SK-N-SH (cell line): ENCODE measurements at regions not wholly inside any gene's neighbourhood (a gene's known extent, or its start where the extent isn't known, plus 50 kb on each side); places are given as distances from the start of the nearest gene placed in this dataset.

Experiments
- JUND ChIP-seq: IDR thresholded peaks from 2 replicates; pipeline ENCODE4 v1.4.0; 2012
- NRF1 ChIP-seq: IDR thresholded peaks from 2 replicates; pipeline ENCODE4 v1.6.1; 2012; ENCODE audit warnings: low read depth, mild to moderate bottlenecking, low read length
- POLR2AphosphoS5 ChIP-seq: IDR thresholded peaks from 2 replicates; pipeline ENCODE4 v1.6.1; 2012; ENCODE audit warnings: low read depth, low read length
- SMC3 ChIP-seq: IDR thresholded peaks from 2 replicates; pipeline ENCODE4 v1.6.1; 2012; ENCODE audit warnings: low read depth, low read length, improper control_type of control experiment
- TAF1 ChIP-seq: IDR thresholded peaks from 2 replicates; pipeline ENCODE4 v1.6.1; 2012; ENCODE audit warnings: low read depth, mild to moderate bottlenecking, low read length, moderate library complexity, borderline replicate concordance
- YY1 ChIP-seq: IDR thresholded peaks from 2 replicates; pipeline ENCODE4 v1.4.0; 2012; ENCODE audit warnings: low read depth, mild to moderate bottlenecking
- TF ChIP-seq, protein P1 (sequence below): fragments of 200-600 bp; sonication (generic); IDR thresholded peaks from 2 replicates; pipeline ENCODE4 v1.6.1; 2017; ENCODE audit warnings: antibody characterized with exemption, mild to moderate bottlenecking, moderate library complexity
- TF ChIP-seq, protein P2 (sequence below): IDR thresholded peaks from 2 replicates; pipeline ENCODE4 v1.4.0; 2012; ENCODE audit warnings: low read depth, borderline replicate concordance

DNA sequence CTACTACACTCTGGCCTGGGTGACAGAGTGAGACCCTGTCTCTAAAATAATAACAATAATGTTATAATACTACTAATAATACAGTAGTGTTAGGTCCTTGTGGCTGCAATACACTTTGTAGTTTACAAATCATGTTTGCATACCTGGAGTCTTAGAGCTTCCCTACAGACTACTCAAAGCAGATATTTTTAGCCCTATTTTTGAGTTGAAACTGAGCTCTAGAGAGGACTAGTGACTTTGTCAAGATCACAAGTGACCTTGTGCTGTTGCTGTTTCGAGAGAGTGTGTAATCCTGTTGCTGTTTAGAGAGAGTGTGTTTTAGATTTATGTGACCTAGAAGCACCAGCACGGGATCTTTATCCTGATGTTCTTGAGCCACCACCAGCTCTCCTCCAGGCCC lies 105.3 kb upstream of the RNU6-1 start:
- TF ChIP-seq, protein P1, sequence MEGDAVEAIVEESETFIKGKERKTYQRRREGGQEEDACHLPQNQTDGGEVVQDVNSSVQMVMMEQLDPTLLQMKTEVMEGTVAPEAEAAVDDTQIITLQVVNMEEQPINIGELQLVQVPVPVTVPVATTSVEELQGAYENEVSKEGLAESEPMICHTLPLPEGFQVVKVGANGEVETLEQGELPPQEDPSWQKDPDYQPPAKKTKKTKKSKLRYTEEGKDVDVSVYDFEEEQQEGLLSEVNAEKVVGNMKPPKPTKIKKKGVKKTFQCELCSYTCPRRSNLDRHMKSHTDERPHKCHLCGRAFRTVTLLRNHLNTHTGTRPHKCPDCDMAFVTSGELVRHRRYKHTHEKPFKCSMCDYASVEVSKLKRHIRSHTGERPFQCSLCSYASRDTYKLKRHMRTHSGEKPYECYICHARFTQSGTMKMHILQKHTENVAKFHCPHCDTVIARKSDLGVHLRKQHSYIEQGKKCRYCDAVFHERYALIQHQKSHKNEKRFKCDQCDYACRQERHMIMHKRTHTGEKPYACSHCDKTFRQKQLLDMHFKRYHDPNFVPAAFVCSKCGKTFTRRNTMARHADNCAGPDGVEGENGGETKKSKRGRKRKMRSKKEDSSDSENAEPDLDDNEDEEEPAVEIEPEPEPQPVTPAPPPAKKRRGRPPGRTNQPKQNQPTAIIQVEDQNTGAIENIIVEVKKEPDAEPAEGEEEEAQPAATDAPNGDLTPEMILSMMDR: no peak
- TF ChIP-seq NRF1: no peak
- no peak for TF ChIP-seq POLR2AphosphoS5
- TF ChIP-seq, protein P2, sequence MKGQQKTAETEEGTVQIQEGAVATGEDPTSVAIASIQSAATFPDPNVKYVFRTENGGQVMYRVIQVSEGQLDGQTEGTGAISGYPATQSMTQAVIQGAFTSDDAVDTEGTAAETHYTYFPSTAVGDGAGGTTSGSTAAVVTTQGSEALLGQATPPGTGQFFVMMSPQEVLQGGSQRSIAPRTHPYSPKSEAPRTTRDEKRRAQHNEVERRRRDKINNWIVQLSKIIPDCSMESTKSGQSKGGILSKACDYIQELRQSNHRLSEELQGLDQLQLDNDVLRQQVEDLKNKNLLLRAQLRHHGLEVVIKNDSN: no peak
- TF ChIP-seq TAF1: no peak
- no peak for TF ChIP-seq YY1
- TF ChIP-seq SMC3: no peak
- TF ChIP-seq JUND: no peak
